ENCODE measurements at regions not wholly inside any gene's neighbourhood (a gene's known extent, or its start where the extent isn't known, plus 50 kb on each side); places are given as distances from the start of the nearest gene placed in this dataset.
"Not testable (repeated sequence)": the region's sequence is repeated elsewhere in the genome, so short reads cannot be mapped to it uniquely, and the experiment has no call there.

DNA sequence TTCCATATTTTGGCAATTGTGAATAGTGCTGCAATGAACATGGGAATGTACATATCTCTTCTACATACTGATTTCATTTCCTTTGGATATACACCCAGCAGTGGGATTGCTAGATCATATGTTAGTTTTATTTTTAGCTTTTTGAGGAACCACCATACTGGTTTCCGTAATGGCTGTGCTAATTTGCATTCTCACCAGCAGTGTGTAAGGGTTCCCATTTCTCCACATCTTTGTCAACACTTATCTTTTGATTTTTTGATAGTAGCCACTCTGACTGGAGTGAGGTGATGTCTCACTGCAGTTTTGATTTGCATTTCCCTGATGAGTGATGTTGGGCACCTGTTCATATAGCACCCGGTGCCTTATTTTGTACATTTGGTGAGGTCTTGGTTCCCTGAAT, 519.6 kb downstream of the REEP3 start:
- H3K27me3 ChIP-seq (ENCODE audit: control insufficient read depth in 2 of 2, insufficient read depth in 1 of 2, low read length in 1 of 2), result no peaks in the 10 kb centered on the region
- no peak for DNase-seq (ENCODE audit: low read depth in 6 of 9, low spot score in 9 of 9)
- no peak overlapping the region for H3K4me3 ChIP-seq (ENCODE audit: low read length in 2 of 2)
- WGBS, result 30% methylated on average over 2 of the region's 2 CpGs
- H3K27ac ChIP-seq (ENCODE audit: low read depth in 1 of 2, low read length in 1 of 2), result no peak overlapping the region
- no peaks in the 10 kb centered on the region for H3K36me3 ChIP-seq (ENCODE audit: control insufficient read depth in 2 of 2, insufficient read depth in 2 of 2, low read length in 1 of 2)
- peaks cover 0 to 4% of the 10 kb centered on the region in 2 donors for H3K4me1 ChIP-seq (ENCODE audit: control insufficient read depth in 2 of 2, insufficient read depth in 2 of 2, low read length in 2 of 2)
- no peaks in the 10 kb centered on the region for H3K9me3 ChIP-seq (ENCODE audit: control insufficient read depth in 2 of 2, insufficient read depth in 1 of 2, low read length in 1 of 2)

DNA sequence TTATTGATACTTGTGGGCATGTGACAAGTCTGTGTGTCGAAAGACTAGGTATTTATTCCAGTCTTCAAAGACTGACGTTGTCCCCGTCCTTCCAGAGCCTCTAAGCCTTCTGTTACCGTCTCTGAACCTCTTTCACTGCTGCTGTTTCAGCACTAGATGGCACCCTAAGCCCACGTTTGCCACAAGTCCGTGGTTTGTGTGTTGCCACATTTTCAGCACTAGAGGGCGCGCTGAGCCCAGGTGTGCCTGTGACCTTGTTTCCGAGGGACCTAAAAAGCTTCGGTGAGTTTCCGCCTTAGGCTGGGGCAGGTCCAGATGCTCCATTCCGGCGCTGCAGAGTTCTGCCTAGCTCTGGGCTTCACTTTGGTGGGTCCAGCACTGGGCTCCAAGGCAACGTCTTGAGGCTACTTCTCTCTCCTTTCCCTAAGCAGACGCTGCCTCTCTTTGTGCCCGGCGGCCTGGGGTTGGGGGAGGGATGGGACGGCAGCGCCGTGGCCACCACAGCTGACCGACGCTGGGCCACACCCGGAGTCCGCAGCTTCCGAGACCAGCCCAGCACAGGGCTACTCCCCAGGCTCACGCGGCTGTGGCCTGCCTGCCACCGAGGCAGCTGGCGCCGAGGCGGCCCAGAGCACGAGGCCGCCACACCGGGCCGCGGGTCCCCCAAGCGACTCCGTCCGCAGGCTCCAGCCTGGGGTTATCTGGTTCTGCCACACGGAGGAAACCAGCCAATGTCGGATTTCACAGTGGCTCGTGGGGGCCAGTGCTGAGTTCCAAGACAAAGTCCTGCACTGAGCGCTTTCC, 520.2 kb downstream of the REEP3 start:
- Histone ChIP-seq H3K36me3 (ENCODE audit: control insufficient read depth in 2 of 2, insufficient read depth in 2 of 2, low read length in 1 of 2) (no peaks in the 10 kb centered on the region), H3K27me3 (ENCODE audit: control insufficient read depth in 2 of 2, insufficient read depth in 1 of 2, low read length in 1 of 2) (no peaks in the 10 kb centered on the region), H3K4me3 (ENCODE audit: low read length in 2 of 2) (peak overlapping the region; percentile 8 to 35), H3K4me1 (ENCODE audit: control insufficient read depth in 2 of 2, insufficient read depth in 2 of 2, low read length in 2 of 2) (peaks cover 0 to 4% of the 10 kb centered on the region in 2 donors), H3K27ac (ENCODE audit: low read depth in 1 of 2, low read length in 1 of 2) (no peak overlapping the region), H3K9me3 (ENCODE audit: control insufficient read depth in 2 of 2, insufficient read depth in 1 of 2, low read length in 1 of 2) (no peaks in the 10 kb centered on the region)
- whole genome bisulfite sequencing, result 33% methylated on average over 43 of the region's 43 CpGs
- DNase-seq (ENCODE audit: low read depth in 6 of 9, low spot score in 9 of 9), result peak; percentile 62 to 90 (median 73)

DNA sequence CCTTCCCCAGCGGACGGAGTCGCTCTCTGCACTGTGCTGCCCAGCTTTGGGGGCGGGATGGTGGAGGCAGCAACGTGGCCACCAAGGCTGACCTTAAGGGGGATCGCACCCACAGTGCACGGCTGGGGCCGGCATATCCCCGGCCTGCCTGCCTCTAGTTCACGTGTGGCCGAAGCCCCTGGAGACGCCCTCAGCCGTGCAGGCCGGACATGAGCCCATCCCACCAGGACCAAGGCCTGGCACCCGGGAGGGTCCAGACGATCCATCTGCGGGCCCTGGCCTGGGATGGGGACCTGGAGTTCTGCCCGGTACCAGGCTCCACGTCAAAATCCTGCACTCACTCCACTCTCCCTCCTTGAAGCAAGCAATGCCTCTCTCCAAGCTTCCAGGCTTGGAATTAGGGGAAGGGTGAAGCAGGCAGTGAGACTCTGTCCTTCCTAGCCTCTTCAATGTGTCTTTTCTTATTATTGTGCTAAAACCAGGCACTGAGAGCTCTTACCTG, 520.8 kb downstream of the REEP3 start:
- Histone ChIP-seq H3K27ac (ENCODE audit: low read depth in 1 of 2, low read length in 1 of 2) (no peak overlapping the region), H3K9me3 (ENCODE audit: control insufficient read depth in 2 of 2, insufficient read depth in 1 of 2, low read length in 1 of 2) (no peaks in the 10 kb centered on the region), H3K27me3 (ENCODE audit: control insufficient read depth in 2 of 2, insufficient read depth in 1 of 2, low read length in 1 of 2) (no peaks in the 10 kb centered on the region), H3K36me3 (ENCODE audit: control insufficient read depth in 2 of 2, insufficient read depth in 2 of 2, low read length in 1 of 2) (no peaks in the 10 kb centered on the region), H3K4me1 (ENCODE audit: control insufficient read depth in 2 of 2, insufficient read depth in 2 of 2, low read length in 2 of 2) (peaks cover 0 to 4% of the 10 kb centered on the region in 2 donors), H3K4me3 (ENCODE audit: low read length in 2 of 2) (no peak overlapping the region)
- no peak for DNase-seq (ENCODE audit: low read depth in 6 of 9, low spot score in 9 of 9)
- WGBS, result 91% methylated on average over 19 of the region's 19 CpGs

DNA sequence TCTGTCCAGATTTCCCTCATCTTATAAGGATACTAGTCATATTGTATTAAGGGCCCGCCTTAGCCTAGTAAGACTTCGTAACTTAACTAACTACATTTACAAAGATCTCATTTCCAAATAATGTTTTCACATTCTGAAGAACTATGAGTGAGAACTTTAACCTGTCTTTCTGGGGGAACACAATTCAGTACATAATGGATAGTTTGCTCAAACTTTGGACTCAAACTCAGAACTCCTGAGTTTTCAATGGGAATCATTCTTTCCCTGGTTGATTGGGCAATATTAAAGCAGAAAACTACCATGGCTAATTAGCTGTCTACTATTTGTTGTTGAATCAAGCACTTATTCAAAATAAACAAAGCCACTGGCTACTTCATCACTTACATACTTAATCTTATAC, 522.9 kb downstream of the REEP3 start:
- Histone ChIP-seq H3K4me3 (ENCODE audit: low read length in 2 of 2) (no peak overlapping the region), H3K27ac (ENCODE audit: low read depth in 1 of 2, low read length in 1 of 2) (no peak overlapping the region), H3K9me3 (ENCODE audit: control insufficient read depth in 2 of 2, insufficient read depth in 1 of 2, low read length in 1 of 2) (no peaks in the 10 kb centered on the region), H3K36me3 (ENCODE audit: control insufficient read depth in 2 of 2, insufficient read depth in 2 of 2, low read length in 1 of 2) (no peaks in the 10 kb centered on the region), H3K27me3 (ENCODE audit: control insufficient read depth in 2 of 2, insufficient read depth in 1 of 2, low read length in 1 of 2) (no peaks in the 10 kb centered on the region), H3K4me1 (ENCODE audit: control insufficient read depth in 2 of 2, insufficient read depth in 2 of 2, low read length in 2 of 2) (peaks cover 0 to 4% of the 10 kb centered on the region in 2 donors)
- over 99% methylated on average over 2 of the region's 2 CpGs for WGBS
- no peak for DNase-seq (ENCODE audit: low read depth in 6 of 9, low spot score in 9 of 9)

DNA sequence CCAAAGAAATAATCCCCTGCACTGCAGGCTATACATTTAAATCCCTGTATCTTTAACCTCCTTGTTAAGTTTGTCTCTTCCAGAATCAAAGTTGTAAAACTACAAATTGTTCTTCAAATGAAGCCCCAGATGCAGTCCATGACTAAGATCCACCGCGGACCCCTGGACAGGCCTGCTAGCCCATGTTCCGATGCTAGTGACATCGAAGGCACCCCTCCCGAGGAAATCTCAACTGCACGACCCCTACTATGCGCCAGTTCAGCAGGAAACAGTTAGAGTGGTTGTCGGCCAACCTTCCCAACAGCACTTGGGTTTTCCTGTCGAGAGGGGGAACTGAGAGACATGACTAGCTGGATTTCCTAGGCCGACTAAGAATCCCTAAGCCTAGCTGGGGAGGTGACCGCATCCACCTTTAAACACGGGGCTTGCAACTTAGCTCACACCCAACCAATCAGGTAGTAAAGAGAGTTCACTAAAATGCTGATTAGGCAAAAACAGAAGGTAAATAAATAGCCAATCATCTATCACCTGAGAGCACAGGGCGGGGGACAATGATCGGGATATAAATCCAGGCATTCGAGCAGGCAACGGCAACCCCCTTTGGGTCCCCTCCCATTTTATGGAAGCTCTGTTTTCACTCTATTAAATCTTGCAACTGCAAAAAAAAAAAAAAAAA, 523.9 kb downstream of the REEP3 start:
- not testable (repeated sequence) for H3K27me3 ChIP-seq (ENCODE audit: control insufficient read depth in 2 of 2, insufficient read depth in 1 of 2, low read length in 1 of 2); H3K9me3 ChIP-seq (ENCODE audit: control insufficient read depth in 2 of 2, insufficient read depth in 1 of 2, low read length in 1 of 2); H3K36me3 ChIP-seq (ENCODE audit: control insufficient read depth in 2 of 2, insufficient read depth in 2 of 2, low read length in 1 of 2); H3K4me3 ChIP-seq (ENCODE audit: low read length in 2 of 2); H3K4me1 ChIP-seq (ENCODE audit: control insufficient read depth in 2 of 2, insufficient read depth in 2 of 2, low read length in 2 of 2); H3K27ac ChIP-seq (ENCODE audit: low read depth in 1 of 2, low read length in 1 of 2); DNase-seq (ENCODE audit: low read depth in 6 of 9, low spot score in 9 of 9)
- 94% methylated on average over 16 of the region's 16 CpGs for WGBS

DNA sequence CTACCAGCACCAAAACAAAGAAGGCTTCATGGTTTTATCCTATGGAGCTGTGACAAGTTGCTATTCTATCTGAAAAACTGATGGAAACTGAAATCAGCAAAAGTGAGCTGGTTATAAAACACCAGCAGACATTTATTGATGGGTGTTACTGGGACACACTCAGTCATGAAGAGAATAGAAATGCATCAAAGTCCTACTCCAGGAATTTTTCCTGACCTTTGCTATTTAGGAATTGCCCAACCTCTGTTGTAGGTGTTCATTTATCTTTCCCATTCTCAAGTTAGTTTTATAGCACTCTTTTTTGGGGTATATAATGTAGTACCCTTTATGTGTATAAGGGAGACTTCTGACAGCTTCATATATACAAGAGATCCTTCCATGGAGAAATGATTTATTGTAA, 533.2 kb downstream of the REEP3 start:
- Histone ChIP-seq H3K27me3 (ENCODE audit: control insufficient read depth in 2 of 2, insufficient read depth in 1 of 2, low read length in 1 of 2) (no peaks in the 10 kb centered on the region), H3K27ac (ENCODE audit: low read depth in 1 of 2, low read length in 1 of 2) (no peak overlapping the region), H3K4me1 (ENCODE audit: control insufficient read depth in 2 of 2, insufficient read depth in 2 of 2, low read length in 2 of 2) (no peaks in the 10 kb centered on the region), H3K4me3 (ENCODE audit: low read length in 2 of 2) (no peak overlapping the region), H3K36me3 (ENCODE audit: control insufficient read depth in 2 of 2, insufficient read depth in 2 of 2, low read length in 1 of 2) (no peaks in the 10 kb centered on the region), H3K9me3 (ENCODE audit: control insufficient read depth in 2 of 2, insufficient read depth in 1 of 2, low read length in 1 of 2) (no peaks in the 10 kb centered on the region)
- DNase-seq (ENCODE audit: low read depth in 6 of 9, low spot score in 9 of 9), result no peak

DNA sequence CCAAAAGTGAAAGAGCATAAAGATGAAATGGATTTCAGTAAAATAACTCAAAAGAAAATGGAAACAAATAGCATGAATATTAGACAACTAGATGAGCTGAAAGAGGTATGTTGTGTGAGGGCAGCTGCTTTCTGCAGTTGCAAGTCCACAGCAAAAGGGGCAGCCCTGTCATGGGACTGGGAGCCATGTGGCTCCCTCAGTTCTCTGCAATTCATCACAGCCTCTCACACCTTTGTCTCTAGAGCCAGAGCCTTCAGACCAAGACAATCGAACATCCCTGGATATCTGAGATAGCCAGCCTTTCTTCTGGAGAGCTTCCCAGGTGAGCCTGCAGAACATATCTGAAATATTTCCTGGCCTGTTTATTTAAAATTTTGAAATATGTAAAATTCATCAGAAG, 538.7 kb downstream of the REEP3 start:
- Histone ChIP-seq H3K4me1 (ENCODE audit: control insufficient read depth in 2 of 2, insufficient read depth in 2 of 2, low read length in 2 of 2) (no peaks in the 10 kb centered on the region), H3K36me3 (ENCODE audit: control insufficient read depth in 2 of 2, insufficient read depth in 2 of 2, low read length in 1 of 2) (no peaks in the 10 kb centered on the region), H3K9me3 (ENCODE audit: control insufficient read depth in 2 of 2, insufficient read depth in 1 of 2, low read length in 1 of 2) (no peaks in the 10 kb centered on the region), H3K27ac (ENCODE audit: low read depth in 1 of 2, low read length in 1 of 2) (no peak overlapping the region), H3K27me3 (ENCODE audit: control insufficient read depth in 2 of 2, insufficient read depth in 1 of 2, low read length in 1 of 2) (no peaks in the 10 kb centered on the region), H3K4me3 (ENCODE audit: low read length in 2 of 2) (no peak overlapping the region)
- no peak for DNase-seq (ENCODE audit: low read depth in 6 of 9, low spot score in 9 of 9)
- WGBS, result 79% methylated on average over 1 of the region's 1 CpG

DNA sequence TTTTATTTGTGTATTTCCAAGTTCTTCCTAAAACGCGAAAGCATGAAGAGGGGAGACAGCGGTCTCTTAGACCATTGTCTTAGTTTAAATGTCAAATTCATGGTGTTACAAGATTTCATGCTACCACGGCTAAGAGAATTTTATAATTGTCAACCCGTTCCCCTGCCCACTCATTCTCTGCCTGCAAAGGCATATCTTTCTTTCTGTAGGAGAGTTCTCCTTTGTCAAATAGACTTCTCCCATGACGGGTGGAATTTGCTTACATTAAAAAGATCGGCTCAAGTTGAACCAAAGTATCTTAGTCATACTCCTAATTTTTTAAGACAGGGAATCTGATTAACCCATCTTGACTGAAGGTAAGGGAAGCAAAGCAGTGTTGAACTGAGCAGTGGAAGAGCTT, 539.2 kb downstream of the REEP3 start:
- Histone ChIP-seq H3K27me3 (ENCODE audit: control insufficient read depth in 2 of 2, insufficient read depth in 1 of 2, low read length in 1 of 2) (no peaks in the 10 kb centered on the region), H3K27ac (ENCODE audit: low read depth in 1 of 2, low read length in 1 of 2) (no peak overlapping the region), H3K4me1 (ENCODE audit: control insufficient read depth in 2 of 2, insufficient read depth in 2 of 2, low read length in 2 of 2) (no peaks in the 10 kb centered on the region), H3K36me3 (ENCODE audit: control insufficient read depth in 2 of 2, insufficient read depth in 2 of 2, low read length in 1 of 2) (no peaks in the 10 kb centered on the region), H3K9me3 (ENCODE audit: control insufficient read depth in 2 of 2, insufficient read depth in 1 of 2, low read length in 1 of 2) (no peaks in the 10 kb centered on the region), H3K4me3 (ENCODE audit: low read length in 2 of 2) (no peak overlapping the region)
- WGBS, result 87% methylated on average over 7 of the region's 7 CpGs
- DNase-seq (ENCODE audit: low read depth in 6 of 9, low spot score in 9 of 9), result no peak

DNA sequence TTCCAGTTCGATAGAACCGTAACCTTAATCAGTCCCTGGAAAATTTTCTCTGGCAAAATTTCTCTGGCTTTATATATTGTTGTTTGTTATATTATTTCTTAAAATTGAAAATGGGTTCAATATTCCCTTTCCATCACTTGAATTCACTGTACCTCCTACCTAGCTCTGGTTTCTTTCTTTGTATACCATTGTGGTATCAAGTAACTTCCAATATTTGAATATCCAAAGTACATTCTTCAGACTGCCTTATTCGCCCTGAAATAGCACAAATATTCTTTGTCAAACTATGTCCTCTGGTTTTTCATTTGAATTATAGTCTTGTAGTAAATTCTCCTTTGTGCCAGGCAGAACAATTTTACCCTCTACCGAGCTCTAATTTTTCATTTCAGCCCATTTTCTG, 541.6 kb downstream of the REEP3 start:
- Histone ChIP-seq H3K9me3 (ENCODE audit: control insufficient read depth in 2 of 2, insufficient read depth in 1 of 2, low read length in 1 of 2) (no peaks in the 10 kb centered on the region), H3K27ac (ENCODE audit: low read depth in 1 of 2, low read length in 1 of 2) (no peak overlapping the region), H3K36me3 (ENCODE audit: control insufficient read depth in 2 of 2, insufficient read depth in 2 of 2, low read length in 1 of 2) (no peaks in the 10 kb centered on the region), H3K4me1 (ENCODE audit: control insufficient read depth in 2 of 2, insufficient read depth in 2 of 2, low read length in 2 of 2) (no peaks in the 10 kb centered on the region), H3K4me3 (ENCODE audit: low read length in 2 of 2) (no peak overlapping the region), H3K27me3 (ENCODE audit: control insufficient read depth in 2 of 2, insufficient read depth in 1 of 2, low read length in 1 of 2) (no peaks in the 10 kb centered on the region)
- DNase-seq (ENCODE audit: low read depth in 6 of 9, low spot score in 9 of 9), result no peak
- WGBS, result 79% methylated on average over 4 of the region's 4 CpGs

Measured in thymus (tissue), 11 donors.